KMS-11 (cell line): ENCODE measurements at regions not wholly inside any gene's neighbourhood (a gene's known extent, or its start where the extent isn't known, plus 50 kb on each side); places are given as distances from the start of the nearest gene placed in this dataset.

ENCODE experiments used
- H2AFZ ChIP-seq: fragments of 200-600 bp; sonication (generic); 2 replicates; pipeline ENCODE4 v1.6.1; 2016; ENCODE audit warnings: antibody characterized with exemption, mixed run types, low read depth
- H3K27ac ChIP-seq: fragments of 200-600 bp; sonication (generic); 2 replicates; pipeline ENCODE4 v1.6.1; 2016; ENCODE audit warnings: mild to moderate bottlenecking, mixed run types
- H3K27me3 ChIP-seq: fragments of 200-600 bp; sonication (generic); 2 replicates; pipeline ENCODE4 v1.6.1; 2017; ENCODE audit warnings: mild to moderate bottlenecking, low read depth, mixed run types, moderate library complexity; ENCODE audit not compliant: insufficient read depth
- H3K36me3 ChIP-seq: fragments of 200-600 bp; sonication (generic); 2 replicates; pipeline ENCODE4 v1.6.1; 2017; ENCODE audit warnings: mild to moderate bottlenecking, mixed run types; ENCODE audit not compliant: insufficient read depth
- H3K4me1 ChIP-seq: fragments of 200-600 bp; sonication (generic); 2 replicates; pipeline ENCODE4 v1.6.1; 2016; ENCODE audit warnings: mild to moderate bottlenecking, low read depth, mixed run types; ENCODE audit not compliant: poor library complexity, severe bottlenecking
- H3K4me2 ChIP-seq: fragments of 200-600 bp; sonication (generic); 2 replicates; pipeline ENCODE4 v1.7.0; 2016; ENCODE audit warnings: mild to moderate bottlenecking, mixed run types
- H3K4me3 ChIP-seq: fragments of 200-600 bp; sonication (generic); IDR thresholded peaks from 2 replicates; pipeline ENCODE4 v1.6.1; 2017; ENCODE audit warnings: low read depth, low read length, mixed read lengths; ENCODE audit not compliant: insufficient read depth
- H3K79me2 ChIP-seq: fragments of 200-600 bp; sonication (generic); 2 replicates; pipeline ENCODE4 v1.6.1; 2016; ENCODE audit warnings: low read depth, mixed run types; ENCODE audit not compliant: insufficient read depth
- H3K9ac ChIP-seq: fragments of 200-600 bp; sonication (generic); 2 replicates; pipeline ENCODE4 v1.6.1; 2016; ENCODE audit warnings: mild to moderate bottlenecking, mixed run types
- H4K20me1 ChIP-seq: fragments of 200-600 bp; sonication (generic); 2 replicates; pipeline ENCODE4 v1.6.1; 2016; ENCODE audit warnings: mild to moderate bottlenecking, mixed run types; ENCODE audit not compliant: insufficient read depth
- TF ChIP-seq, protein P1 (sequence below): fragments of 200-600 bp; sonication (generic); conservative IDR thresholded peaks from 2 replicates; pipeline ENCODE4 v1.6.1; 2017; ENCODE audit warnings: low read depth, mild to moderate bottlenecking, antibody characterized with exemption, low read length, moderate library complexity, mixed read lengths

DNA sequence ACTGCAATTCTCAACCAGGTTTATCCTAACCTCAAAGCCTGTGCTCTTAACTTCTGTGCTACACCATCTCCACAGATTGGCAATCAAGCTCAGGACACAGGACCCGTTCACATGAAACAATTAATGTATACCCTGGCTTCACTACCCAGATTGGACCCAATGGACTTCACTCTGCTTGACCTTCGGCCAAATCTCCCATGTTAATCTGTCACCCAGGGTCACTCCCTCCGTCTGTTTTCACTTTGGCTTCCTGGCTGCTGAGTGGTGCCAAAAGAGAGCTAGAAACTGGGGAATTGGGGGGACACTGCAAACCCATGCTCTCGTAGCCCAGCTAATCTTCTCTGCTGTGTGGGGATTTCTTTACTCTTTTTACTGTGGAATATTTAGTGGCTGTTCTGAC, 216.1 kb upstream of the ZC3H12C start:
- Histone ChIP-seq H3K27ac (no peak overlapping the region), H3K27me3 (no peaks in the 10 kb centered on the region), H3K36me3 (no peaks in the 10 kb centered on the region), H3K4me3 (no peak overlapping the region), H3K9ac (no peak overlapping the region), H3K4me2 (no peak overlapping the region), H4K20me1 (no peaks in the 10 kb centered on the region), H3K4me1 (no peaks in the 10 kb centered on the region), H3K79me2 (no peaks in the 10 kb centered on the region), H2AFZ (no peak overlapping the region)
- TF ChIP-seq, protein P1, sequence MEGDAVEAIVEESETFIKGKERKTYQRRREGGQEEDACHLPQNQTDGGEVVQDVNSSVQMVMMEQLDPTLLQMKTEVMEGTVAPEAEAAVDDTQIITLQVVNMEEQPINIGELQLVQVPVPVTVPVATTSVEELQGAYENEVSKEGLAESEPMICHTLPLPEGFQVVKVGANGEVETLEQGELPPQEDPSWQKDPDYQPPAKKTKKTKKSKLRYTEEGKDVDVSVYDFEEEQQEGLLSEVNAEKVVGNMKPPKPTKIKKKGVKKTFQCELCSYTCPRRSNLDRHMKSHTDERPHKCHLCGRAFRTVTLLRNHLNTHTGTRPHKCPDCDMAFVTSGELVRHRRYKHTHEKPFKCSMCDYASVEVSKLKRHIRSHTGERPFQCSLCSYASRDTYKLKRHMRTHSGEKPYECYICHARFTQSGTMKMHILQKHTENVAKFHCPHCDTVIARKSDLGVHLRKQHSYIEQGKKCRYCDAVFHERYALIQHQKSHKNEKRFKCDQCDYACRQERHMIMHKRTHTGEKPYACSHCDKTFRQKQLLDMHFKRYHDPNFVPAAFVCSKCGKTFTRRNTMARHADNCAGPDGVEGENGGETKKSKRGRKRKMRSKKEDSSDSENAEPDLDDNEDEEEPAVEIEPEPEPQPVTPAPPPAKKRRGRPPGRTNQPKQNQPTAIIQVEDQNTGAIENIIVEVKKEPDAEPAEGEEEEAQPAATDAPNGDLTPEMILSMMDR: no peak

DNA sequence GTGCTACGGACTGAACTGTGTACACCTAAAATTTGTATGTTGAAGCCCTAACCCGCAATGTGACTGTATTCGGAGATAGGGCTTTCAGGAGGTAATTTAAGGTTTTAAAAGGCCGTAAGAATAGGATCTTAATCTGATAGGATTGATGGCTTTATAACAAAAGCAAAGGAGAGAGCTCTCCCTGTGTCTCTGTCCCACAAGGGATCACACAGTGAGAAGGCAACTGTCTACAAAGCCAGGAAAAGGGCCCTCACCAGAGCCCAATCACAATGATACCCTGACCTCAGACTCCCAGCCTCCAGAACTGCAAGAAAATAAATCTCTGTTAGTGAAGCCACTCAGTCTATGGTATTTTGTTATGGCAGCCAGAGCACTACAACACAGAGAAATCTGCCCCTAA, 208.7 kb upstream of the ZC3H12C start:
- H4K20me1 ChIP-seq: no peaks in the 10 kb centered on the region
- H3K36me3 ChIP-seq: no peaks in the 10 kb centered on the region
- H3K27me3 ChIP-seq: no peaks in the 10 kb centered on the region
- H2AFZ ChIP-seq: no peak overlapping the region
- H3K4me1 ChIP-seq: no peaks in the 10 kb centered on the region
- no peak overlapping the region for H3K4me3 ChIP-seq
- H3K4me2 ChIP-seq: no peak overlapping the region
- H3K9ac ChIP-seq: no peak overlapping the region
- no peaks in the 10 kb centered on the region for H3K79me2 ChIP-seq
- TF ChIP-seq, protein P1: no peak
- no peak overlapping the region for H3K27ac ChIP-seq

DNA sequence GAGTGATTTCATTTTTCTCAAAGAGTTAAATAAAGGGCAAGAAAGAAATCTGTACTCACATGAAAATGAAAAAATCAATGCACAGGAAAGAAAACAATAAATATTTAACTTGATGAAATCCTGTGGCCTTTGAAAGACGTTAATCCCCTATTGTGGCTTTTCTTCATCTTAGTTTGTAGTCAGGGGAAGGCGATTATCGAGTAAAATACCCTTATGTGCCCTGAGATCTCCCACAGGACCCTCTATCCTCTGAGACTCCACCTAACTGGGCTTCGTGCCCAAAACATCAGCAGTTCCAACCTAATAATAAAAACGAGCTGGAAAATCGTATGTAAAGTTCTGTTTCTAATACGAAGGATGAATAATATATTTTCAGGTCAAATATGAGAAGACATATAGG, 208.2 kb upstream of the ZC3H12C start:
- Histone ChIP-seq H2AFZ (no peak overlapping the region), H3K4me3 (no peak overlapping the region), H3K4me1 (no peaks in the 10 kb centered on the region), H3K36me3 (no peaks in the 10 kb centered on the region), H4K20me1 (no peaks in the 10 kb centered on the region), H3K27ac (no peak overlapping the region), H3K27me3 (no peaks in the 10 kb centered on the region), H3K9ac (no peak overlapping the region), H3K79me2 (no peaks in the 10 kb centered on the region), H3K4me2 (no peak overlapping the region)
- TF ChIP-seq, protein P1: no peak

DNA sequence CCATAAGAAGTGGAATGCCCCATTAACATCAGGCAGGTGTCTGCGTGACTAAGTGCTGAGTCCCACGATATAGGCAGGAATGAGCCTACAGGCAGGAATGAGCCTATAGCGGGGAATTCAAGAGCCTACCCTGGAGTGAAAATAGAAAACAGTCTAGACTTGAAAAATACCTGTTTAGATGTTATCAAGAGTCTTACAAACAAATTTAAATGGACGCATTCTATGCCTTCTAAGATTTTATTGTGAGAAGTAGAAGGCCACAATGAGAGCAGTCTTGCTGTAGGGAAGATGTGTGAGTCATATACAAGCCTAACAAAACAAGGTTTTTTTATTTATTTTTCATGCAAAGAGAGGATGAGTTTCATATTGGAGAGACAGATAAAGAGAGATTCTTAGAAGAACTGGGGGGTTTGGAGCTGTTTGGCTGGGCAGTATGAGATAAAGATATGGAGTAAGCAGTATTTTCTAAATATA, 200.8 kb upstream of the ZC3H12C start:
- no peak overlapping the region for H3K27ac ChIP-seq
- H3K9ac ChIP-seq: no peak overlapping the region
- TF ChIP-seq, protein P1: no peak
- H3K36me3 ChIP-seq: no peaks in the 10 kb centered on the region
- H3K79me2 ChIP-seq: no peaks in the 10 kb centered on the region
- H3K4me2 ChIP-seq: no peak overlapping the region
- H4K20me1 ChIP-seq: no peaks in the 10 kb centered on the region
- H2AFZ ChIP-seq: no peak overlapping the region
- no peak overlapping the region for H3K4me3 ChIP-seq
- H3K4me1 ChIP-seq: no peaks in the 10 kb centered on the region
- no peaks in the 10 kb centered on the region for H3K27me3 ChIP-seq

DNA sequence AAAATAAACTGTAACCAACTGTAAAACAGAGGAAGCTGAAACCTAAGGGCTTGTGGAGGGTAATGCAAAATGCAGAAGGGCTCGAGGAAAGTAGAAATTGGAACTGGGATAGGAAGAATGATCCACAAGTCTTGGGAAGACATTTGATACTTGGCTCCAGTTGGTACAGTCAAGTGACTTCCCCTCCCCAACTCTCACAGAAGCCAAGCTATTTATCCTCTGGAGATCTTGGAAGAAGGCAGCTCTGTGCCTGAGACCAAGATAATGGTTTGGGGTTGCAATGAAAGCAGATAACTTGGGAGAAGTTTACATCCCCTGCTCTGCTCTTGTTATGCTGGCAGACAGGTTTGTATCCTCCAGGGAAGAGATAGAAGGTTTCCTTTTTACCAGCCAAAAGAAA, 198.9 kb upstream of the ZC3H12C start:
- Histone ChIP-seq H3K4me3 (no peak overlapping the region), H3K9ac (no peak overlapping the region), H3K79me2 (no peaks in the 10 kb centered on the region), H4K20me1 (no peaks in the 10 kb centered on the region), H3K36me3 (no peaks in the 10 kb centered on the region), H3K4me2 (no peak overlapping the region), H3K4me1 (no peaks in the 10 kb centered on the region), H3K27me3 (no peaks in the 10 kb centered on the region), H3K27ac (no peak overlapping the region), H2AFZ (no peak overlapping the region)
- TF ChIP-seq, protein P1: no peak
